ENCODE measurements at regions not wholly inside any gene's neighbourhood (a gene's known extent, or its start where the extent isn't known, plus 50 kb on each side); places are given as distances from the start of the nearest gene placed in this dataset.
A peak's percentile ranks its signal among the peaks of the same experiment; 100 is the strongest.

GRCh38 chr5:123803359-123803758, 291.4 kb downstream of the CSNK1G3 start:
- Histone ChIP-seq H3K4me2 (ENCODE audit: insufficient read depth, insufficient read length, low read length) (no peak overlapping the region), H3K56ac (ENCODE audit: insufficient read length, low read depth, low read length) (no peak overlapping the region), H3K14ac (ENCODE audit: insufficient read depth, low read length) (peak overlapping the region; percentile 66), H4K8ac (replicated peaks; ENCODE audit: insufficient read length, low read depth, low read length) (no peak overlapping the region), H4K5ac (ENCODE audit: insufficient read length, low read depth, low read length) (peak overlapping the region; percentile 27), H3K27me3 (ENCODE audit: insufficient read depth, low read length) (no peaks in the 10 kb centered on the region), H2BK120ac (ENCODE audit: low read depth, low read length, poor library complexity, severe bottlenecking) (no peak overlapping the region), H3K4me1 (ENCODE audit: insufficient read depth, low read length) (peaks cover 9% of the 10 kb centered on the region), H3K4ac (ENCODE audit: low read depth, low read length) (no peak overlapping the region), H4K20me1 (ENCODE audit: control insufficient read depth, insufficient read depth, insufficient read length) (no peaks in the 10 kb centered on the region), H3K9ac (ENCODE audit: extremely low read depth, insufficient read length, low read length) (no peak overlapping the region), H2BK5ac (ENCODE audit: insufficient read length, low read length) (no peak overlapping the region), H3K79me1 (ENCODE audit: insufficient read depth, low read depth, low read length, poor library complexity, severe bottlenecking) (no peaks in the 10 kb centered on the region), H3K23ac (ENCODE audit: insufficient read length, low read depth, low read length) (no peak overlapping the region), H3T11ph (ENCODE audit: low read length) (no peak overlapping the region), H2BK20ac (ENCODE audit: low read depth, low read length, poor library complexity, severe bottlenecking) (no peak overlapping the region), H3K23me2 (ENCODE audit: insufficient read length, low read depth, low read length, poor library complexity, severe bottlenecking) (peaks cover 3% of the 10 kb centered on the region), H3K27ac (ENCODE audit: insufficient read length, low read depth, low read length) (no peak overlapping the region), H2AFZ (ENCODE audit: low read length) (no peak overlapping the region), H3K9me3 (ENCODE audit: control insufficient read depth, low read depth, low read length) (no peaks in the 10 kb centered on the region), H4K91ac (ENCODE audit: insufficient read length, low read depth, low read length) (no peak overlapping the region), H3K18ac (ENCODE audit: insufficient read length, low read depth, low read length) (no peak overlapping the region), H2BK12ac (ENCODE audit: insufficient read length, low read depth, low read length) (no peak overlapping the region), H2BK15ac (ENCODE audit: low read depth, low read length) (no peak overlapping the region), H3K79me2 (ENCODE audit: insufficient read depth, low read length) (no peaks in the 10 kb centered on the region), H2AK5ac (ENCODE audit: insufficient read length, low read length) (no peak overlapping the region)
- no peak overlapping the region for H3K4me3 Mint-ChIP-seq
- DNase-seq: no peak
- H3K36me3 Mint-ChIP-seq (ENCODE audit: insufficient read depth in 1 of 3, low read depth in 3 of 3): peaks cover 0 to 4% (median 0%) of the 10 kb centered on the region in 3 experiments; a peak in 2 of 7 replicates
- H3K9me3 Mint-ChIP-seq: no peaks in the 10 kb centered on the region
- H3K27ac Mint-ChIP-seq: peak overlapping the region in 1 of 3 experiments; percentile 75; a peak in 2 of 7 replicates
- peaks cover 37 to 48% of the 10 kb centered on the region in 2 experiments for H3K4me1 Mint-ChIP-seq
- TF ChIP-seq CTCF (conservative IDR thresholded peaks at IDR 0.05): no peak
- WGBS (ENCODE audit: extremely low coverage, insufficient read length, low lambda C conversion rate): no CpG with 5 or more reads among the region's 3 CpGs
- H3K27me3 Mint-ChIP-seq (ENCODE audit: low read depth): no peaks in the 10 kb centered on the region
